CD4-positive, alpha-beta T cell (primary cell): ENCODE measurements at regions not wholly inside any gene's neighbourhood (a gene's known extent, or its start where the extent isn't known, plus 50 kb on each side); places are given as distances from the start of the nearest gene placed in this dataset.

Experiments used
- ATAC-seq: fragments of 200-7000 bp; cut with Tn5 transposase; one replicate; pipeline ENCODE4 v1.10.0; 2022; ENCODE audit warnings: mild to moderate bottlenecking; ENCODE audit not compliant: poor library complexity
- CTCF ChIA-PET: fragments of 350-600 bp; sonication (Branson Sonifier 250); formaldehyde crosslinking; loops from one replicate; lab custom pipeline; 2021; ENCODE audit warnings: antibody characterized with exemption, inconsistent platforms; lab: Charles Lee
- POLR2A ChIA-PET: fragments of 350-600 bp; sonication (Branson Sonifier 250); formaldehyde crosslinking; loops from one replicate; lab custom pipeline; 2021; ENCODE audit warnings: antibody characterized with exemption, inconsistent platforms; lab: Charles Lee
- DNase-seq, 14 experiments: peaks; one replicate each; pipeline ENCODE4 v3.0.0-alpha.2; 2013 to 2020; ENCODE audit warnings: mixed read lengths in 2 of 14
- H3K27ac ChIP-seq, 2 donors: one replicate each; pipeline versions ENCODE4 v1.5.1 to v1.7.0; 2013; ENCODE audit warnings: low read length in 2 of 2, low read depth in 1 of 2, mild to moderate bottlenecking in 1 of 2
- H3K27me3 ChIP-seq, 2 experiments: 1 replicate in 1 of 2; 2 replicates in 1 of 2; pipeline versions ENCODE4 v1.6.1 to v1.7.0; 2013; ENCODE audit warnings: low read length in 2 of 2, control low read depth in 1 of 2, mild to moderate bottlenecking in 1 of 2, moderate library complexity in 1 of 2; ENCODE audit not compliant: insufficient read depth in 2 of 2, control insufficient read depth in 1 of 2
- H3K36me3 ChIP-seq: one replicate; pipeline ENCODE4 v1.6.1; 2013; ENCODE audit warnings: low read length, control low read depth; ENCODE audit not compliant: insufficient read depth
- H3K4me1 ChIP-seq: one replicate; pipeline ENCODE4 v1.6.1; 2013; ENCODE audit warnings: low read length, control low read depth; ENCODE audit not compliant: insufficient read depth
- H3K4me3 ChIP-seq: one replicate; pipeline ENCODE4 v1.5.1; 2013; ENCODE audit warnings: mild to moderate bottlenecking, low read length, moderate library complexity
- H3K9me3 ChIP-seq, 2 experiments: 1 replicate in 1 of 2; 2 replicates in 1 of 2; pipeline versions ENCODE4 v1.6.1 to v1.7.0; 2013; ENCODE audit warnings: low read length in 2 of 2, mild to moderate bottlenecking in 2 of 2, control low read depth in 1 of 2, moderate library complexity in 1 of 2; ENCODE audit not compliant: control insufficient read depth in 1 of 2, insufficient read depth in 1 of 2
- H3K27ac Mint-ChIP-seq: one replicate; pipeline ENCODE4 v1.8.0; 2020; ENCODE audit warnings: mixed read lengths
- H3K27me3 Mint-ChIP-seq: one replicate; pipeline ENCODE4 v1.8.0; 2021; ENCODE audit warnings: mixed read lengths
- H3K36me3 Mint-ChIP-seq: one replicate; pipeline ENCODE4 v1.8.0; 2021; ENCODE audit warnings: low read depth, mixed read lengths
- H3K4me1 Mint-ChIP-seq: one replicate; pipeline ENCODE4 v1.8.0; 2021; ENCODE audit warnings: low read depth, mixed read lengths
- H3K4me3 Mint-ChIP-seq: one replicate; pipeline ENCODE4 v1.8.0; 2020; ENCODE audit warnings: mild to moderate bottlenecking, mixed read lengths
- H3K9me3 Mint-ChIP-seq: one replicate; pipeline ENCODE4 v1.8.0; 2020; ENCODE audit warnings: mixed read lengths
- intact Hi-C, 2 experiments: fragments of 100-400 bp; cut with DNase I in 1 of 2; cut with micrococcal nuclease in 1 of 2; formaldehyde crosslinking; loops; one replicate each; pipeline versions ENCODE4 v1.15.1 to v1.9.0; 2023 to 2025; cut with DNase I, micrococcal nuclease
- TF ChIP-seq, protein P1 (sequence below): fragments of 200-600 bp; IDR thresholded peaks from one replicate; pipeline ENCODE4 v1.8.0; 2022; ENCODE audit warnings: antibody characterized with exemption, mild to moderate bottlenecking

DNA sequence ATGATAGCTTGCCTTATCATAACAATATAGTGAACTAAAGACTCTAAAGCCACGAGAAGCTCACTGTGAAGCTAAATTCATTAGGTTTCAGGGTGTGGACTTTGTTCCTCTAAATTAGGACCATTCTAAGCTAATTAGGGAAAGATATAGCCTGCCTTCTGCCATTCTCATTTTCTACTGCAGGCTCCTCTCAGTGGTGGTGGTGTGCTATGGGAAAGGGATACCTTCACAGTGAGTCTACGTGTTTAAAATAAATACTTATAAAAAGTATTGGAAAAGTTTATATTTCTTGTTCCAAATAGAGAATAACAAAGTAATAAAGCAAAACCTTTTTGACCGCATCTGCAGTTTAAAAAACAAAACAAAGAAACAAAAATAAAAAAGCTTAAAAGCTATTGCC is 327.7 kb downstream of the PAPSS1 start:
- H3K36me3 Mint-ChIP-seq = no peaks in the 10 kb centered on the region
- POLR2A ChIA-PET = no interaction called here
- H3K9me3 Mint-ChIP-seq = no peaks in the 10 kb centered on the region
- no peak for DNase-seq
- no peak overlapping the region for H3K27ac Mint-ChIP-seq
- H3K4me1 Mint-ChIP-seq = no peaks in the 10 kb centered on the region
- H3K27ac ChIP-seq = no peak overlapping the region
- no peak overlapping the region for H3K4me3 Mint-ChIP-seq
- no peaks in the 10 kb centered on the region for H3K4me1 ChIP-seq
- H3K27me3 Mint-ChIP-seq = peaks cover 5% of the 10 kb centered on the region
- CTCF ChIA-PET = no interaction called here
- H3K9me3 ChIP-seq = no peaks in the 10 kb centered on the region
- H3K4me3 ChIP-seq = no peak overlapping the region
- TF ChIP-seq, protein P1, sequence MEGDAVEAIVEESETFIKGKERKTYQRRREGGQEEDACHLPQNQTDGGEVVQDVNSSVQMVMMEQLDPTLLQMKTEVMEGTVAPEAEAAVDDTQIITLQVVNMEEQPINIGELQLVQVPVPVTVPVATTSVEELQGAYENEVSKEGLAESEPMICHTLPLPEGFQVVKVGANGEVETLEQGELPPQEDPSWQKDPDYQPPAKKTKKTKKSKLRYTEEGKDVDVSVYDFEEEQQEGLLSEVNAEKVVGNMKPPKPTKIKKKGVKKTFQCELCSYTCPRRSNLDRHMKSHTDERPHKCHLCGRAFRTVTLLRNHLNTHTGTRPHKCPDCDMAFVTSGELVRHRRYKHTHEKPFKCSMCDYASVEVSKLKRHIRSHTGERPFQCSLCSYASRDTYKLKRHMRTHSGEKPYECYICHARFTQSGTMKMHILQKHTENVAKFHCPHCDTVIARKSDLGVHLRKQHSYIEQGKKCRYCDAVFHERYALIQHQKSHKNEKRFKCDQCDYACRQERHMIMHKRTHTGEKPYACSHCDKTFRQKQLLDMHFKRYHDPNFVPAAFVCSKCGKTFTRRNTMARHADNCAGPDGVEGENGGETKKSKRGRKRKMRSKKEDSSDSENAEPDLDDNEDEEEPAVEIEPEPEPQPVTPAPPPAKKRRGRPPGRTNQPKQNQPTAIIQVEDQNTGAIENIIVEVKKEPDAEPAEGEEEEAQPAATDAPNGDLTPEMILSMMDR = no peak
- ATAC-seq = no peak
- intact Hi-C loops = no loop called here
- no peaks in the 10 kb centered on the region for H3K27me3 ChIP-seq
- no peaks in the 10 kb centered on the region for H3K36me3 ChIP-seq

DNA sequence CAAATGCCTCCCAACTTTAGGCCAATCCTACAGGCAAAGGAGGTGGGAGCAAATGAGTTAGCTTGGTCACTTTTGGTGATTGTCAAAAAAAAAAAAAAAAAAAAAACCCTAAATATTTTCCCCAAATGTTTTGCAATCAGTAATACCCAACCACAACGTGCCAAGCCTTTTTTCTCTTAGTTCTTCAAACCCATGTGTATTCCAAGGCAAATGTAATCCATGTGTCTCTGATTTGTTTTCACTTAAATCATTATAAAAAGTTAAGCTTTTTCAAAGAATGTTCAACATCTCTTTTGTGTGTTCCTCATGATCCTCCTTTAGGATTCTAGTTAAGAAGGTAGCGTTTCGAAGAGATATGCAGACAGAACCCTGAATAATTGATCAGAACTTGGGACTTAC is 328.4 kb downstream of the PAPSS1 start:
- intact Hi-C loops = no loop called here
- TF ChIP-seq, protein P1 = no peak
- Mint-ChIP-seq H3K36me3 (no peaks in the 10 kb centered on the region), H3K27ac (no peak overlapping the region), H3K27me3 (no peaks in the 10 kb centered on the region), H3K4me3 (no peak overlapping the region), H3K9me3 (no peaks in the 10 kb centered on the region), H3K4me1 (no peaks in the 10 kb centered on the region)
- Histone ChIP-seq H3K4me1 (no peaks in the 10 kb centered on the region), H3K4me3 (no peak overlapping the region), H3K9me3 (no peaks in the 10 kb centered on the region), H3K27ac (no peak overlapping the region), H3K36me3 (no peaks in the 10 kb centered on the region), H3K27me3 (no peaks in the 10 kb centered on the region)
- CTCF ChIA-PET = no interaction called here
- ATAC-seq (no peak), DNase-seq (no peak)
- POLR2A ChIA-PET = no interaction called here

DNA sequence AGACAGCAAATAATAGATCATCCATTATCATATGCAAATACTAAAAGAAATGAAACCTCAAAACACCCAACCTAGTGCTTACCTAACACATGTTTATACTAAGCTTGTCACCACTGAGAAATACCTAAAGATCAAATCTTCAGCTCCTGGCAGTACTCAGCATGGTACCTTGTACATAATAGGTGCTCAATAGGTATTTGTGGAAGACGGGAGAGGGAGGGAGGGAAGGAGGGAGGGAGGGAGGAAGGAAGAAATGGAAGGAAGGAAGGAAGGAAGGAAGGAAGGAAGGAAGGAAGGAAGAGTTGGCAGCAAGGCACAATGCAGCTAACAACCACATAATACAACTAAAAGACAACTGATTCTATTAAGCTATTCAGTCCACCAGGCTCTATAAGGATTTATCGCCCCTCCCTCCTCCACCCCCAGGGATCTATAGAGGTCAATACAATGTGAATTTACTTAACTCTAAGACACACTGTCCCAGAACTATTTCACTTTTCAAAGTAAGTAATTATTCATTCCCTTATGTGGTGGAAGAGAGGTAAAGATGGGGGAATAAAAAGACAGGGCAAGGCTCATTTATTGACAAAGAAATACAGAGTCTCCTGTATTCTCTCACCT is 328.9 kb downstream of the PAPSS1 start:
- Mint-ChIP-seq H3K36me3 (no peaks in the 10 kb centered on the region), H3K4me1 (no peaks in the 10 kb centered on the region), H3K4me3 (no peak overlapping the region), H3K27me3 (no peaks in the 10 kb centered on the region), H3K9me3 (no peaks in the 10 kb centered on the region), H3K27ac (no peak overlapping the region)
- Histone ChIP-seq H3K4me1 (no peaks in the 10 kb centered on the region), H3K27me3 (no peaks in the 10 kb centered on the region), H3K9me3 (no peaks in the 10 kb centered on the region), H3K4me3 (no peak overlapping the region), H3K27ac (no peak overlapping the region), H3K36me3 (no peaks in the 10 kb centered on the region)
- intact Hi-C loops = no loop called here
- ChIA-PET POLR2A (no interaction called here), CTCF (no interaction called here)
- no peak for ATAC-seq
- no peak for DNase-seq
- TF ChIP-seq, protein P1 = no peak
